Astrocyte of the spinal cord (primary cell): ENCODE measurements at regions not wholly inside any gene's neighbourhood (a gene's known extent, or its start where the extent isn't known, plus 50 kb on each side); places are given as distances from the start of the nearest gene placed in this dataset.
"Not testable (repeated sequence)": the region's sequence is repeated elsewhere in the genome, so short reads cannot be mapped to it uniquely, and the experiment has no call there.

Source experiments
- DNase-seq: peaks from one replicate; pipeline ENCODE4 v3.0.0; 2011; ENCODE audit warnings: low read depth, low spot score
- H3K4me3 ChIP-seq: 2 replicates; pipeline ENCODE4 v1.5.1; 2011; ENCODE audit warnings: low read depth, mild to moderate bottlenecking, low read length, moderate library complexity
- in situ Hi-C: cut with HindIII; loops from 2 replicates; pipeline ENCODE4 v1.10.0; 2017; ENCODE audit warnings: low sequenced_read_pairs
- TF ChIP-seq, protein P1 (sequence below): IDR thresholded peaks from 2 replicates; pipeline ENCODE4 v1.5.1; 2012; ENCODE audit warnings: low read depth, mild to moderate bottlenecking, low read length, inconsistent platforms

DNA sequence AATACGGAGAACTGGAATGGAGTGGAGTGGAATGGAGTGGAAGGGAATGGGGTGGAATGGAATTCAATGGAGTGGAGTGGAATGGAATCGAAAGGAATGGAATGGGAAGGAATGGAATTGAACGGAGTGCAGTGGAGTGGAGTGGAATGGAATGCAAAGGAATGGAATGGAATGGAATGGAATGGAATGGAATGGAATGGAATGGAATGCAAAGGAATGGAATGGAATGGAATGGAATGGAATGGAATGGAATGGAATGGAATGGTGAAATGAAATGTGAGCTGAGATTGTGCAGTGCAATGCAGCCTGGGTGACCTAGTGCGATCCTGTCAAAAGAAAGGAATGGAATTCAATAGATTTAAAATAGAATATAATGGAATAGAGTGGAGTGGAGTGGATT, 357.3 kb upstream of the WSB1 start:
- H3K4me3 ChIP-seq, DNase-seq, in situ Hi-C loops: not testable (repeated sequence)

DNA sequence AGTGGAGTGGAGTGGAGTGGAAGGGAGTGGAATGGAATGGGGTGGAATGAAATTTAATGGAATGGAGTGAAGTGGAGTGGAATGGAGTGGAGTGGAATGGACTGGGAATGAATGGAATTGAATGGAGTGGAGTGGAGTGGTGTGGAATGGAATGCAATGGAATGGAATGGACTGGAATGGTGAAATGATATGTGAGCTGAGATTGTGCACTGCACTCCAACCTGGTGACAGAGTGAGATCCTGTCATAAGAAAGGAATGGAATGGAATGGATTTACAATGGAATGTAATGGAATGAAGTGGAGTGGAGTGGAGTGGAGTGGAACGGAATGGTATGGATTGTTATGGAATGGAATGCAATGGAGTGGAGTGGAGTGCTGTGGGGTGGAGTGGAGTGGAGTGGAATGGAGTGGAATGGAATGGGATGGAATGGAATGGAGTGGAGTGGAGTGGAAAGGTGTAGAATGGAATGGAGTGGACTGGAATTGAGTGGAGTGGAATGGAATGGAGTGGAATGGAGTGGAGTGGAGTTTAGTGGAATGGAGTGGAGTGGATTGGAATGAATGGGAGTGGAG, 356.1 kb upstream of the WSB1 start:
- DNase-seq, in situ Hi-C loops, H3K4me3 ChIP-seq: not testable (repeated sequence)

DNA sequence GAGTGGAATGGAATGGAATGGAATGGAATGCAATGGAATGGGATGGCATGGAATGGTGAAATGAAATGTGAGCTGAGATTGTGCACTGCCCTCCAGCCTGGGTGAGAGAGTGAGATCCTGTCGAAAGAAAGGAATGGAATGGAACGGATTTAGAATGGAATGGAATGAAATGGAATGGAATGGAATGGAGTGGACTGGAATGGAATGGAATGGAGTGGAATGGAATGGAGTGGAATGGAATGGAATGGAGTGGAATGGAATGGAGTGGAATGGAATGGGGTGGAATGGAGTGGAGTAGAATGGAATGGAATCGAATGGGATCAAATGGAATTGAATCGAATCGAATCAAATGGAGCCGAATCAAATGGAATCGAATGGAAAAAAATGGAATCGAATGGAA, 354.2 kb upstream of the WSB1 start:
- H3K4me3 ChIP-seq, DNase-seq, in situ Hi-C loops: not testable (repeated sequence)

DNA sequence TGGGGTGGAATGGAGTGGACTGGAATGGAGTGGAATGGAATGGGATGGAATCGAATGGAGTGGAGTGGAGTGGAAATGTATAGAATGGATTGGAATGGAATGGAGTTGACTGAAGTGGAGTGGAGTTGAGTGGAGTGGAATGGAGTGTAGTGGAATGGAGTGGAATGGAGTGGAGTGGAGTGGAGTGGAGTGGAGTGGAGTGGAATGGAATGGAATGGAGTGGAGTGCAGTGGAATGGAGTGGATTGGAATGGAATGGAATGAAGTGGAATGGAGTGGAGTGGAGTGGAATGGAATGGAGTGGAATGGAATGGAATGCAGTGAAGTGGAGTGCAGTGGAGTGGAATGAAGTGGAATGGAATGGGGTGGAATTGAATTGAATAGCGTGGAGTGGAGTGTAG, 353.3 kb upstream of the WSB1 start:
- in situ Hi-C loops, H3K4me3 ChIP-seq: not testable (repeated sequence)

DNA sequence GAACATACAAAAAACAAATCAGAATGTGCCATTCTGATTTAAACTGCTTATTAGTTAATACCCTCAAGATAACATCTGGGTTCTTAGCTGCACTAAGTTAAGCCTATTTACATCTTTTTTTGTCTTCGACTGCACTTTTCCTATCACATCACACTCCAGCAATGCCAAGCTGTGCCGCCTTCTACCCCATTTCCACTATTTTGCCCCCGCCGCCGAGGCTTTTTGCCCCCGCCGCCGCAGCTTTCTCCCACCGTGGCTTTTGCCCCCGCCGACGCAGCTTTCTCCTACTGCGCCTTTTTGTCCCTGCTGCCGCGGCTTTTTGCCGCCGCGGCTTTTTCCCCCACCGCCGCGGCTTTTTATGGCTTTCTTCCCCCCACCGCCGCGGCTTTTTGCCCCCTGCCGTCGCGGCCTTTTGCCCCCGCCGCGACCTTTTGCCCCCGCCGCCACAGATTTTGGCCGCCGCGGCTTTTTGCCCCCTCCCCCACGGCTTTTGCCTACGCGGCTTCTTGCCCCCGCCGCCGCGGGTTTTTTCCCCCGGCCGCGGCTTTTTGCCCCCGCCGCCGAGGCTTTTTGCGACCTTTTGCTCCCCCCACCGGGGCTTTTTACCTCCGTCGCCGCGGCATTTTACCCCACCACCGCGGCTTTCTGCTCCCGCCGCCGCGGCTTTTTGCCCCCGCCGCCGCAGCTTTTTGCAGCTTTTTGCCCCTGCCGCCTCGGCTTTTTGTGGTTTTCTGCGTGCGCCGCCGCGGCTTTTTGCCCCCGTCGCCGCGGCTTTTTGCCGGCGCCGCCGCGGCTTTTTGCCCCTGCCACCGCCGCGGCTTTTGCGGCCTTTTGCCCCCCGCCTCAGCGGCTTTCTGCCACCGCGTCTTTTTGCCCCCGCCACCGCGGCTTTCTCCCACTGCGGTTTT, 331.4 kb upstream of the WSB1 start:
- H3K4me3 ChIP-seq: no peak overlapping the region

More for the DNA sequence above, 353.3 kb upstream of the WSB1 start:
- not testable (repeated sequence) for DNase-seq

DNA sequence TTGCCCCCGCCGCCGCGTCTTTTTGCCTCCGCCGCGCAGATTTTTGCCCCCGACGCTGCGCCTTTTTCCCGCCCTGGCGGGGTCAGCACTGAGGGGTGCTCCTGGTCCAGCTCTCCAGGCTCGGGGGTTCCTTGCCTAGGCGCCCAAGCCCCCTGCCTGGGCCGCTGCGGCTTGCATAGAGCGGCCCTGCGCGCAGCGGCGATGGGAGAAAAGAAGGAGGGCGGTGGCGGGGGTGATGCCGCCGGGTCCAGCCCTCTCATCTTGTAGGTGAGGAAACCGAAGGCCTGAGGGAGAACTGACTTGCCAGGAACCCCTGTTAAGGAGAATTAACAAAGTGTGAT, 330.8 kb upstream of the WSB1 start:
- in situ Hi-C loops: no loop called here
- TF ChIP-seq, protein P1, sequence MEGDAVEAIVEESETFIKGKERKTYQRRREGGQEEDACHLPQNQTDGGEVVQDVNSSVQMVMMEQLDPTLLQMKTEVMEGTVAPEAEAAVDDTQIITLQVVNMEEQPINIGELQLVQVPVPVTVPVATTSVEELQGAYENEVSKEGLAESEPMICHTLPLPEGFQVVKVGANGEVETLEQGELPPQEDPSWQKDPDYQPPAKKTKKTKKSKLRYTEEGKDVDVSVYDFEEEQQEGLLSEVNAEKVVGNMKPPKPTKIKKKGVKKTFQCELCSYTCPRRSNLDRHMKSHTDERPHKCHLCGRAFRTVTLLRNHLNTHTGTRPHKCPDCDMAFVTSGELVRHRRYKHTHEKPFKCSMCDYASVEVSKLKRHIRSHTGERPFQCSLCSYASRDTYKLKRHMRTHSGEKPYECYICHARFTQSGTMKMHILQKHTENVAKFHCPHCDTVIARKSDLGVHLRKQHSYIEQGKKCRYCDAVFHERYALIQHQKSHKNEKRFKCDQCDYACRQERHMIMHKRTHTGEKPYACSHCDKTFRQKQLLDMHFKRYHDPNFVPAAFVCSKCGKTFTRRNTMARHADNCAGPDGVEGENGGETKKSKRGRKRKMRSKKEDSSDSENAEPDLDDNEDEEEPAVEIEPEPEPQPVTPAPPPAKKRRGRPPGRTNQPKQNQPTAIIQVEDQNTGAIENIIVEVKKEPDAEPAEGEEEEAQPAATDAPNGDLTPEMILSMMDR: no peak
- DNase-seq: no peak
- H3K4me3 ChIP-seq: no peak overlapping the region

More for the DNA sequence above, 331.4 kb upstream of the WSB1 start:
- no peak for DNase-seq
- in situ Hi-C loops: no loop called here
- TF ChIP-seq, protein P1: no peak

DNA sequence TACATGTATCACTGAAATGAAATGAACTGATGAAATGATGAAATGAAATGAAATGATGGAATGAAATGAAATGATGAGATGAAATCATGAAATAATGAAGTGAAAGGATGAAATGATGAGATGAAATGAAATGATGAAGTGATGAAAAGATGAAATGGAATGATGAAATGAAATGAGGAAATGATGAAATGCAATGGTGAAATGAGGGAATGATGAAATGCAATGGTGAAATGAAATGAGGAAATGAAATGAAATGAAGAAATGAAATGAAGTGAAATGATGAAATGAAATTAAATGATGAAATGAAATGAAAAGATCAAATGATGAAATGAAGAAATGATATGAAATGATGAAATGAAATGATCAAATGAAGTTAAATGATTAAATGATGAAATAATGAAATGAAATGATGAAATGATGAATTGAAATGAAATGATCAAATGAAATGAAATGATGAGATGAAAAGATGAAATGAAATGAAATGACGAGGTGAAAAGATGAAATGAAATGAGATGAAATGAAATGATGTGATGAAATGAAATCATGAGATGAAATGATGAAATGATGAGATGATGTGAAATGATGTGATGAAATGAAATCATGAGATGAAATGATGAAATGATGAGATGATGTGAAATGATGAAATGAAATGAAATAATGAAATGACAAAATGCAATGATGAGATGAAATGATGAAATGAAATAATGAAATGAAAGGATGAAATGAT, 327.9 kb upstream of the WSB1 start:
- DNase-seq, H3K4me3 ChIP-seq, in situ Hi-C loops: not testable (repeated sequence)

DNA sequence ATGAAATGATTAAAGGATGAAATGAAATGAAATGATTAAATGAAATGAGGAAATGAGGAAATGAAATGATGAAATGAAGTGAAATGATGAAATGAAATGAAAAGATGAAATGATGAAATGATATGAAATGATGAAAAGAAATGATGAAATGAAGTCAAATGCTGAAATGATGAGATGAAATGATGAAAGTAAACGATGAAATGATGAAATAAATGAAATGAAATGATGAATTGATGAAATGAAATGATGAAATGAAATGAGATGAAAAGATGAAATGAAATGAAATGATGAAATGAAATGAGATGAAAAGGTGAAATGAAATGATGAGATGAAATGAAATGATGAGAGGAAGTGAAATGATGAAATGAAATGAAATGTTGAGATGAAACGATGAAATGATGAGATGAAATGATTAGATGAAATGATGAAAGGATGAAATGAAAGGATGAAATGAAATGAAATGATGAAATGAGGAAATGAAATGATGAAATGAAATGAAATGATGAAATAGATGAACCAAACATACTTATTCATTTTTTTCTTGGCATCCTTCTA, 327.2 kb upstream of the WSB1 start:
- H3K4me3 ChIP-seq, in situ Hi-C loops, DNase-seq: not testable (repeated sequence)

DNA sequence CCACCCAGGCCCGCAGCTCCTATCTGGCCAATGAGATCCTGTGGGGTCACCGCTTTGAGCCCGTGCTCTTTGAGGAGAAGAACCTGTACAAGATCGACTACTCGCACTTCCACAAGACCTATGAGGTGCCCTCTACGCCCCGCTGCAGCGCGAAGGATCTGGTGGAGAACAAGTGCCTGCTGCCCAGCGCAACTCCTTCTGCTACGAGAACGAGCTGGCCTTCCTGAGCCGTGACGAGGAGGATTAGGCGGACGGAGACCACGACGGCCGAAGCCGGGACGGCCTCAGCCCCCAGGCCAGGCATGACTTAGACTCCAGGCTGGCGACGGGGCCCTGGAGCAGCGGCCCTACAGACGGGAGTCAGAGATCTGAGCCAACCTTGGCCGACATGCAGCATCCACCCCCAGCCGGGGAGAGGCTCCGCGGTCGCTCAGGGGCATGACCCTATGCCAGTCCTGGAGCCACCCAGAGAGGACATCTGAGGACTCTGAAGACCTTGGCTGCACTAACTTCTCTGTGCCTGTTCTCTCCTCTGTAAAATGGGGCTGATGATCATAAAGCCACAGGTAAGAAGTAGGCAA, 312.0 kb upstream of the WSB1 start:
- DNase-seq, in situ Hi-C loops, H3K4me3 ChIP-seq: not testable (repeated sequence)

DNA sequence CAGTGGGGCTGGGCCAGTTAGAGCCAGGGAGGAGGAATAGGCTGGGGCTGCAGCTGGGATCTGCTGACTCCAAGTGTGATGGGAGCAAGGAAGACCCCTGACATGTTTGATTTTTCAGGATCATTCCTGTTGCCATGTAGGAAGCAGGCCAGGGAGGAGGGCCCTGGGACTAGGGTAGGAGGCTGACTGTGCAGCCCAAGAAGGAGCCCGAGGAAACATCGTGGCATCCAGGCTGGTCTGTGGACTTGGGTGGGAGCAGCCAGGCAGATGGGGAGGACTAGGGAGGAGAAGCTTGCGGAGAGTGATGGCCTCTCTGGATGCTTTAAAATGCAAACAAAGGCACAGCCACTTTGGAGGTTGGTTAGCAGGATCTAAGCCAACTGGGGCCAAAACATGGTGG, 311.4 kb upstream of the WSB1 start:
- DNase-seq, H3K4me3 ChIP-seq, in situ Hi-C loops: not testable (repeated sequence)

DNA sequence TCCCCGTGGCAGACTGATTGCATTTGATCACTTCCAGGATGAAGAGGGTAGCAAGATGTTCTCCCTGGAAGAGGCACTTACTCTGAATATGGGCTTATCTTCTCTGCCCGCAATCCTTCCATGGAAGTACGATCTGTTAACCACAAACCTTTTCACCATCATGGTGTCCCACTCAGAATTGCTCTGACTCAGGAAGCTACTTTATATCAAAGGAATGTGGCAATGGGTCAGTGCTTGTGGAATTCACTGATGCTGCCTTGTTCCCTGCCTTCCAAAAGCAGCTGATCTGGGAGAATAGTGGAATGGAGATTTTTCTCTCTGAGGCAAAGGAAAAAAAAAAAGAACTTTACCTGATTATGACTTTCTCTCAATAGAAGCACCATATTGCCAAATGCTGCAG, 306.1 kb upstream of the WSB1 start:
- DNase-seq, in situ Hi-C loops, H3K4me3 ChIP-seq: not testable (repeated sequence)

DNA sequence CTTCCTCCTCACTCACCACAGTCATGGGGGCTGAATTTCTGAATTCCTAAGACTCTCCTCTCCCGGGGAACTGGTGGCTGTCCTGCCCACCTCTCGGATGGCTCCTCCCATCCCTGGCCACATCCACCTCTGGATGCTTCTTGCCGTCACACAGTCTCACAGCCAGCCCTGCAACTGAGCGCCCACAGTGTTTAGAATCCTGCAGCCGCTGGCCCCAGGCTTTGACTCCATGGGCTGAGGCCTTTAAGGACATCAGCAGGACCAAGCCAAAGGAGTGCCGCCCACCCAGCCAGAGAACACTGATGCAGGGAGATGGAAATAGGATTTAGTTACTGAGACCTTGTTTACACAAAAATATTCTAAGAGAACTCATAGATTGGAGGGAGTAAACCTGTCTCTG, 299.3 kb upstream of the WSB1 start:
- H3K4me3 ChIP-seq, DNase-seq, in situ Hi-C loops: not testable (repeated sequence)

DNA sequence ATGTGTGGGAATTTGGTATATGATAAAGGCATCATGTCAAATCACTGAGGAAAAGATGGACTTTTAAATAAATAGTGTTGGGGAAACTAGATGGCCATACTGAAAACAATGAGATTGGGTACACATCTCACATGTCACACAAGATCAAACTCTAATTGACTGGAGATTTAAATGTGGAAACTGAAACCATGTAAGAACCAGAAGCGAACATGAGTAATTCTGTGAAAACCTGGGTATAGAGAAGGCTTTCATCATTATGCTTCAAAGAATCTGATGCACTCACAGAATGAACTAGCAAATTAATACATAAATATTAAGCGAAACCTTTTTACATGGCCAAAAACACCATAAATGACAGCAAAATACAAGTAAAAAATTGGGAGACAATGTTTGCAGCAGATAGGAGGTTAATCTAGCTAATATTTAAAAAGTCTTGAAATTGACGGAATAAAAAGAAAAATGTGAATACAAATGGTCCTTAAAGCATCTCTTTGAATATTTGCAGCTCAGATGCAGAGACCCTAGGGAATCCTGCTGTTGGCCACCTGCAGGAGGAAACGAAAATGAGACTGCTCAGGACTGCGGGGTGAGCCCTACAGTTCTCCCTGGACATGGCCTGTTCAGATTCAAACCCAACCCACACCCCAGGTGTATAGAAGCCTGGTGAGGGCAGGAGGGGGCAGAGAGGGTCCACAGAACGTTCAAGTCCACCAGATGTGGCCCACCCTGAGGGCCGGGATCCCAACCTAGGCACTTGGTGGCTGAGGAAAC, 297.6 kb upstream of the WSB1 start:
- in situ Hi-C loops, DNase-seq, H3K4me3 ChIP-seq: not testable (repeated sequence)
